ENCODE measurements at regions not wholly inside any gene's neighbourhood (a gene's known extent, or its start where the extent isn't known, plus 50 kb on each side); places are given as distances from the start of the nearest gene placed in this dataset.

DNA sequence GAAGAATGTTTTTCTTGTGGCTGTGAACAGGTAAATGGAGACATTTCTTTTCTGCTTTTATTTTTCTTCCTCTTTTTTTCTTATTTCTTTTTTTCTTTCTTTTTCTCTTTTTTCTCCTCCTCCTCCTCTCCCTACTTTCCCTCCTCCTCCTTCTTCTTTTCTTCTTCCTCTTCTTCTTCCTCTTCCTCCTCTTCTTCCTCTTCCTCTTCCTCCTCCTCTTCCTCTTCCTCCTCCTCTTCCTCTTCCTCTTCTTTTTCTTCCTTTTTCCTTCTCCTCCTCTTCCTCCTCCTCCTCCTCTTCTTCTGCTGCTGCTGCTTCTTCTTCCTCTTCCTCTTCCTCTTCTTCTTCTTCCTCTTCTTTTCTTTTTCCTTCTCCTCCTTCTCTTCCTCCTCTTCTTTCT lies 65.3 kb upstream of the NTRK2 start:
- no peak for TF ChIP-seq EP300 (IDR thresholded peaks at IDR 0.05)
- no peak for TF ChIP-seq CTCF (IDR thresholded peaks at IDR 0.05)
- TF ChIP-seq POLR2A (IDR thresholded peaks at IDR 0.05) = no peak
